ENCODE measurements at regions not wholly inside any gene's neighbourhood (a gene's known extent, or its start where the extent isn't known, plus 50 kb on each side); places are given as distances from the start of the nearest gene placed in this dataset.
A peak's percentile ranks its signal among the peaks of the same experiment; 100 is the strongest.

- TF ChIP-seq RAD21 (IDR thresholded peaks at IDR 0.05; ENCODE audit: low read length) (no peak), SMC3 (IDR thresholded peaks at IDR 0.05; ENCODE audit: low read depth, low read length) (no peak), FOS (IDR thresholded peaks at IDR 0.05; ENCODE audit: low read depth, low read length) (no peak), RFX5 (IDR thresholded peaks at IDR 0.05; ENCODE audit: low read depth, low read length) (no peak)
Observed at GRCh38 chr17:71234349-71234748, 886.5 kb upstream of the SOX9 start (continued).

GRCh38 chr17:71237903-71238538, 882.8 kb upstream of the SOX9 start:
- TF ChIP-seq CTCF (conservative IDR thresholded peaks at IDR 0.05; ENCODE audit: low read depth, low read length), result peak; percentile 48
- TF ChIP-seq NFE2L2 (IDR thresholded peaks at IDR 0.05; ENCODE audit: low read depth, low read length), result no peak
- peak; percentile 70 for TF ChIP-seq RAD21 (IDR thresholded peaks at IDR 0.05; ENCODE audit: low read length)
- TF ChIP-seq MAFK (IDR thresholded peaks at IDR 0.05; ENCODE audit: low read depth, low read length), result no peak
- peak; percentile 52 for TF ChIP-seq SMC3 (IDR thresholded peaks at IDR 0.05; ENCODE audit: low read depth, low read length)
- Histone ChIP-seq H3K9ac (ENCODE audit: low read depth, low read length) (no peak overlapping the region), H4K91ac (ENCODE audit: insufficient read depth, low read depth, low read length) (no peak overlapping the region), H3K27ac (ENCODE audit: insufficient read depth, low read length) (no peak overlapping the region), H3K36me3 (ENCODE audit: control insufficient read depth, insufficient read depth, low read length) (no peaks in the 10 kb centered on the region), H2BK20ac (ENCODE audit: low read depth, low read length) (no peak overlapping the region), H3K9me3 (ENCODE audit: control insufficient read depth, insufficient read depth, low read length) (no peaks in the 10 kb centered on the region), H3K56ac (ENCODE audit: extremely low read depth, insufficient read depth, low read length) (no peak overlapping the region), H2BK15ac (ENCODE audit: low read depth, low read length) (no peak overlapping the region), H3K27me3 (ENCODE audit: control insufficient read depth, insufficient read depth, low read length) (no peaks in the 10 kb centered on the region), H4K8ac (ENCODE audit: low read depth in 2 of 2, low read length in 2 of 2) (no peak overlapping the region), H2AK5ac (ENCODE audit: low read depth, low read length) (no peak overlapping the region), H4K20me1 (ENCODE audit: insufficient read depth, low read length) (no peaks in the 10 kb centered on the region), H2BK120ac (ENCODE audit: low read depth, low read length) (no peak overlapping the region), H2AK9ac (replicated peaks; ENCODE audit: low read depth, low read length, poor library complexity) (no peak overlapping the region), H3K4me2 (ENCODE audit: low read depth, low read length) (no peak overlapping the region), H2AFZ (replicated peaks; ENCODE audit: low read length, poor library complexity) (no peak overlapping the region), H3K4me3 (ENCODE audit: insufficient read depth, low read depth, low read length) (no peak overlapping the region), H3K14ac (replicated peaks; ENCODE audit: low read depth, low read length) (no peak overlapping the region), H3K79me1 (ENCODE audit: low read depth in 1 of 2, low read length in 2 of 2) (no peaks in the 10 kb centered on the region), H3K9me1 (ENCODE audit: insufficient read depth, low read length) (peaks cover 2% of the 10 kb centered on the region), H3K4me1 (ENCODE audit: control insufficient read depth, insufficient read depth, low read length) (peaks cover 2% of the 10 kb centered on the region; the same call in 1 of the 2 replicates), H3K4ac (ENCODE audit: low read depth, low read length) (no peak overlapping the region), H3K23ac (ENCODE audit: low read depth, low read length) (no peak overlapping the region), H3K18ac (ENCODE audit: low read depth, low read length) (no peak overlapping the region), H2BK5ac (ENCODE audit: low read depth, low read length, poor library complexity, severe bottlenecking) (no peak overlapping the region), H4K5ac (ENCODE audit: low read depth, low read length) (no peak overlapping the region)
- POLR2A ChIA-PET (ENCODE audit: unreplicated experiment), result no interaction called here
- no TSS peak for BruUV-seq (replicated peaks)
- DNase-seq (peak; percentile 53), ATAC-seq (ENCODE audit: low read depth) (peak; percentile 83)
- CTCF ChIA-PET, result interaction anchor here (0.5 to 1.2 kb wide), 2 partner anchors 223 to 794 kb away, joined by 3 to 5 read pairs; no protein-coding TSS in a partner anchor
- dilution Hi-C loops (cut with HindIII; ENCODE audit: low sequenced_read_pairs, unreplicated experiment), result no loop called here
- WGBS, 2 experiments (ENCODE audit: extremely low coverage in 2 of 2, insufficient read length in 1 of 2), result no CpG with 5 or more reads among the region's 1 CpG
- in situ Hi-C loops (cut with MboI; ENCODE audit: low sequenced_read_pairs), result loop anchor here (10.0 to 25.0 kb wide), 3 partner anchors 227 to 1299 kb away; no protein-coding TSS in a partner anchor
- intact Hi-C loops (cut with micrococcal nuclease), result loop anchor here (1.0 to 2.0 kb wide), 3 partner anchors 223 to 1302 kb away; no protein-coding TSS in a partner anchor

All from IMR-90 (cell line).